Tibial nerve (tissue), 4 donors: ENCODE measurements at regions not wholly inside any gene's neighbourhood (a gene's known extent, or its start where the extent isn't known, plus 50 kb on each side); places are given as distances from the start of the nearest gene placed in this dataset.

Experiments used
- DNase-seq, 2 donors: peaks; one replicate each; pipeline ENCODE4 v3.0.0-alpha.2; 2019; ENCODE audit warnings: low spot score in 2 of 2
- H3K27ac ChIP-seq, 4 donors: fragments of 200-600 bp; sonication (generic) in 3 of 4; one replicate each; pipeline ENCODE4 v1.5.1; 2017 to 2019; ENCODE audit warnings: mild to moderate bottlenecking in 1 of 4
- H3K27me3 ChIP-seq, 2 donors: fragments of 200-600 bp; sonication (generic) in 1 of 2; one replicate each; pipeline versions ENCODE4 v1.5.1 to v1.6.0; 2017 to 2019
- H3K36me3 ChIP-seq, 3 donors: fragments of 200-600 bp; sonication (generic); one replicate each; pipeline ENCODE4 v1.5.1; 2018 to 2019
- H3K4me1 ChIP-seq, 4 donors: fragments of 200-600 bp; sonication (generic) in 3 of 4; one replicate each; pipeline ENCODE4 v1.5.1; 2017 to 2019
- H3K4me3 ChIP-seq, 4 donors: fragments of 200-600 bp; sonication (generic) in 3 of 4; one replicate each; pipeline ENCODE4 v1.5.1; 2017 to 2019; ENCODE audit warnings: mild to moderate bottlenecking in 1 of 4, moderate library complexity in 1 of 4
- H3K9me3 ChIP-seq, 4 donors: fragments of 200-600 bp; sonication (generic) in 3 of 4; one replicate each; pipeline ENCODE4 v1.5.1; 2017 to 2019
- EP300 ChIP-seq, 2 donors: sonication (generic); formaldehyde crosslinking; IDR thresholded peaks; one replicate each; pipeline ENCODE4 v1.6.1; 2017; ENCODE audit warnings: antibody characterized with exemption in 2 of 2, mild to moderate bottlenecking in 1 of 2
- POLR2A ChIP-seq, 2 donors: fragments of 450-650 bp; IDR thresholded peaks; one replicate each; pipeline ENCODE4 v1.6.1; 2017; ENCODE audit warnings: antibody characterized with exemption in 2 of 2, mild to moderate bottlenecking in 2 of 2, moderate library complexity in 2 of 2
- WGBS, 2 donors: methylation state at CpG; one replicate each; pipeline ENCODE4 v1.1.5; 2018; 5-methylcytosine and 5-hydroxymethylcytosine counted together
- TF ChIP-seq, protein P1 (sequence below), 5 experiments: fragments of 200-600 bp in 3 of 5; fragments of 450-650 bp in 2 of 5; sonication (generic) in 3 of 5; IDR thresholded peaks; one replicate each; pipeline ENCODE4 v1.5.1; 2016 to 2019; ENCODE audit warnings: antibody characterized with exemption in 5 of 5, mild to moderate bottlenecking in 3 of 5, moderate library complexity in 2 of 5

- Histone ChIP-seq H3K4me3 (no peak overlapping the region), H3K4me1 (peaks cover 0 to 13% (median 0%) of the 10 kb centered on the region in 4 donors), H3K36me3 (no peaks in the 10 kb centered on the region), H3K27me3 (peaks cover 0 to 7% of the 10 kb centered on the region in 2 donors), H3K9me3 (no peaks in the 10 kb centered on the region), H3K27ac (no peak overlapping the region)
- peak in 1 of 2 donors; percentile 8 for DNase-seq
- TF ChIP-seq POLR2A (IDR thresholded peaks at IDR 0.05) (no peak), EP300 (IDR thresholded peaks at IDR 0.05) (no peak)
- TF ChIP-seq, protein P1, sequence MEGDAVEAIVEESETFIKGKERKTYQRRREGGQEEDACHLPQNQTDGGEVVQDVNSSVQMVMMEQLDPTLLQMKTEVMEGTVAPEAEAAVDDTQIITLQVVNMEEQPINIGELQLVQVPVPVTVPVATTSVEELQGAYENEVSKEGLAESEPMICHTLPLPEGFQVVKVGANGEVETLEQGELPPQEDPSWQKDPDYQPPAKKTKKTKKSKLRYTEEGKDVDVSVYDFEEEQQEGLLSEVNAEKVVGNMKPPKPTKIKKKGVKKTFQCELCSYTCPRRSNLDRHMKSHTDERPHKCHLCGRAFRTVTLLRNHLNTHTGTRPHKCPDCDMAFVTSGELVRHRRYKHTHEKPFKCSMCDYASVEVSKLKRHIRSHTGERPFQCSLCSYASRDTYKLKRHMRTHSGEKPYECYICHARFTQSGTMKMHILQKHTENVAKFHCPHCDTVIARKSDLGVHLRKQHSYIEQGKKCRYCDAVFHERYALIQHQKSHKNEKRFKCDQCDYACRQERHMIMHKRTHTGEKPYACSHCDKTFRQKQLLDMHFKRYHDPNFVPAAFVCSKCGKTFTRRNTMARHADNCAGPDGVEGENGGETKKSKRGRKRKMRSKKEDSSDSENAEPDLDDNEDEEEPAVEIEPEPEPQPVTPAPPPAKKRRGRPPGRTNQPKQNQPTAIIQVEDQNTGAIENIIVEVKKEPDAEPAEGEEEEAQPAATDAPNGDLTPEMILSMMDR (IDR thresholded peaks at IDR 0.05): no peak
- 92 to 98% methylated on average over 7 to 13 of the region's 13 CpGs for WGBS, 2 donors
Observed at GRCh38 chr7:371119-371778, 81.3 kb downstream of the FOXL3 start.

DNA sequence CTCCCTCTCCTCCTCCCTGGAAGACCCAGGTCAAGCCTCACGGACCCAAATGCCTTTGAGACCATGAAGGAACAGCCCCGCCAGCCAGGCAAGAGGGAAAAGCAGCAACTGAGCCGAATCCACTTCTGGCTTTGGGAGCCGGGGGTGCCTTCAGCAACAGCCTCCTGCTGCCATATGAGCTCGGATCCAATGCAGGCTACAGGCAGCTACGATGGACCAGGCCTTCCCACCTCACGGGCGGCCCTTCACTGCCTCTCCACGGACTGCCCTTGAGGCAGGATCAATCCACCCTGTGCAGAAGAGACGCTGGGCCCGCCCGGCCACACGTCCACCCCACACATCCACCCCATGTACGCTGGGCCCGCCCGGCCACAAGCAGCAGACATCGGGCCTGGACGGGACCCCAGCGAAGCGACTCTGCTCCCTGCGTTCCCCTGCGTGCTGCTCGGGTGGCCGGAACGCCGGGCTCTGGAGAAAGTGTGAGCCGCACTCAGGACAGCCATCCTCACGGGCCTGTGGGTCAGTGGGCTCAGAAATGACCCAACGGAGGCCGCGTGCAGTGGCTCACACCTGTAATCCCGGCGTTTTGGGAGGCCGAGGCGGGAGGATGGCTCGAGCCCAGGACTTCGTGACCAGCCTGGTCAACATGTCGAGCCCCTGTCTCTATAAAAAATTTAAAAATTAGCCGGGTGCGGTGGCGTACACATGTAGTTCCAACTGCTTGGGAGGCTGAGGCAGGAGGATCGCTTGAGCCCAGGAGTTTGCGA, 82.0 kb downstream of the FOXL3 start:
- no peak overlapping the region for H3K27ac ChIP-seq
- peaks cover 0 to 14% of the 10 kb centered on the region in 2 donors for H3K27me3 ChIP-seq
- peak in 1 of 2 donors; percentile 8 for DNase-seq
- H3K36me3 ChIP-seq: no peaks in the 10 kb centered on the region
- peaks cover 0 to 11% (median 0%) of the 10 kb centered on the region in 4 donors for H3K4me1 ChIP-seq
- TF ChIP-seq POLR2A (IDR thresholded peaks at IDR 0.05): no peak
- 93 to 96% methylated on average over 40 of the region's 43 CpGs for WGBS, 2 donors
- no peaks in the 10 kb centered on the region for H3K9me3 ChIP-seq
- no peak overlapping the region for H3K4me3 ChIP-seq

DNA sequence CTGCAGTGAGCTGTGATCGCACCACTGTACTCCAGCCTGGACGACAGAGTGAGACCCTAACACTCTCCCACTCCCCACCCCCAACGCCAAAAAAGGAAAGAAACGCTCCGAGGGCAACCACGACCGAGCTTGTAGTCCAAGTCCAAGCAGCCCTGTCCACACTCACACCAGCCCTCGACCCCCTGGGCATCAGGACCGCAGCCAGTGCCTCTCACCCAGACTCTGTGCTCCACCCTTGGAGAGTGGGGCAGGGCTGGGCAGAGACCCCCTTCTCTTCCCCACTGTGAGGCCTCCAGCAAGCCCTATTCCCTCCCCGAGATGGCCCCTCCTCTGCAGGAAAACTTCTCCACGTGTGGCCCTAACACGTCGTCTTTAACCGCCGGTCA, 82.6 kb downstream of the FOXL3 start:
- Histone ChIP-seq H3K4me3 (no peak overlapping the region), H3K27me3 (peaks cover 0 to 18% of the 10 kb centered on the region in 2 donors), H3K36me3 (no peaks in the 10 kb centered on the region), H3K4me1 (peaks cover 0 to 11% (median 0%) of the 10 kb centered on the region in 4 donors), H3K9me3 (no peaks in the 10 kb centered on the region), H3K27ac (no peak overlapping the region)
- no peak for TF ChIP-seq POLR2A (IDR thresholded peaks at IDR 0.05)
- TF ChIP-seq EP300 (IDR thresholded peaks at IDR 0.05): no peak
- TF ChIP-seq, protein P1 (IDR thresholded peaks at IDR 0.05): no peak
- peak in 1 of 2 donors; percentile 8 for DNase-seq
- WGBS, 2 donors: 84 to 87% methylated on average over 15 of the region's 15 CpGs

DNA sequence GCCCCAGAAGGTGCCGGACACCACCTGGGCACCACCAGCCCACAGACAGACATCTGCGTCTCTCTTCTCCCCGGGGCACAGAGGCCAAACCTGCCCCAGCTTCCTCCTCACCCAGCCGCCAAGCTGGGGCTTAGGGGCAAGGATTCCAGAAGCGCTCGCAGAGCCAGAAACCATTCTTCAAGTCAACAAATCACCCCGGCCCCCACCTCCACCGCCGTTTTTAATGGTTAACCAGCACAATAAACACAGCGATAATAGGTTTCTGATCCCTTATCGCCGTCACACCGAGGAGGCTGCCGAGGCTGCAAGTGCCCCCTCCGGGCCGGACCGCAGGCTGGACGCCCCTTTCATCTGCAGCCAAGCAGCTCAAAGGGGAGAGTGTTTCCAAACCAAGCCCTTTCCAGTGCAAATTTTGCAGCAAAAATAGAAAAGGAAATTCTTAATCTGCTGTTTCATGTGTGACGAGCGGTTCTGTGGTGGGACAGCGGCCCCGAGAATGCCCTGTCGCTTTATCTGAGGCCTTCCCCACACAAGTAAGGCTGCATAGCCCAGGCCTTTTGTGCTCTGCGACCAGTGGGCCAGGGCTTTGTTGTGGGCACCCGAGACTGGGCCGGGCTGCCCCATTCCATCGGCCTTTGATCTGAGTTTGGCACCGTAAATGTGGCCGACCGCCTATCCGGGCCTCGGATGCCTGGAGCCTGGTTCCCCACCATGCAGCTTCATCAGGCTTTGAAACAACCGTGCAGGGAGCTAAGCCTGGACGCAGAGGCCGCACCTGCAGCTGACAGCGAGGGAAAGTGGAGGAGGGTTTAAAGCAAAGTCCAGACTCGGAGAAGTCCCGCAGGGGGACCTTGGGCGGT, 83.2 kb downstream of the FOXL3 start:
- Histone ChIP-seq H3K9me3 (no peaks in the 10 kb centered on the region), H3K4me3 (no peak overlapping the region), H3K4me1 (peaks cover 0 to 11% (median 0%) of the 10 kb centered on the region in 4 donors), H3K27me3 (peaks cover 0 to 18% of the 10 kb centered on the region in 2 donors), H3K36me3 (no peaks in the 10 kb centered on the region), H3K27ac (no peak overlapping the region)
- no peak for TF ChIP-seq POLR2A (IDR thresholded peaks at IDR 0.05)
- TF ChIP-seq, protein P1 (IDR thresholded peaks at IDR 0.05): no peak
- no peak for TF ChIP-seq EP300 (IDR thresholded peaks at IDR 0.05)
- WGBS, 2 donors: 35 to 52% methylated on average over 38 to 39 of the region's 39 CpGs
- peak in 1 of 2 donors; percentile 10 for DNase-seq

- H3K27me3 ChIP-seq: peaks cover 0 to 24% of the 10 kb centered on the region in 2 donors
- 78% methylated on average over 23 of the region's 23 CpGs for WGBS, 2 donors
- H3K27ac ChIP-seq: no peak overlapping the region
- H3K9me3 ChIP-seq: no peaks in the 10 kb centered on the region
- TF ChIP-seq EP300 (IDR thresholded peaks at IDR 0.05) (no peak), POLR2A (IDR thresholded peaks at IDR 0.05) (no peak)
- TF ChIP-seq, protein P1 (IDR thresholded peaks at IDR 0.05): no peak
- H3K36me3 ChIP-seq: no peaks in the 10 kb centered on the region
- H3K4me3 ChIP-seq: no peak overlapping the region
- H3K4me1 ChIP-seq: peaks cover 0 to 14% (median 1%) of the 10 kb centered on the region in 4 donors
- peak in 1 of 2 donors; percentile 6 for DNase-seq
Observed at GRCh38 chr7:373818-374705, 84.1 kb downstream of the FOXL3 start.
